OCI-LY7 (cell line): ENCODE measurements at regions not wholly inside any gene's neighbourhood (a gene's known extent, or its start where the extent isn't known, plus 50 kb on each side); places are given as distances from the start of the nearest gene placed in this dataset.

ENCODE experiments used
- EZH2phosphoT487 ChIP-seq: fragments of 200-600 bp; sonication (generic); IDR thresholded peaks from 2 replicates; pipeline ENCODE4 v1.6.1; 2018; ENCODE audit warnings: low read depth, borderline replicate concordance, mild to moderate bottlenecking, mixed run types, antibody characterized with exemption, low read length, moderate library complexity, mixed read lengths
- TF ChIP-seq, protein P1 (sequence below): fragments of 200-600 bp; sonication (generic); conservative IDR thresholded peaks from 2 replicates; pipeline ENCODE4 v1.5.1; 2014; ENCODE audit warnings: mild to moderate bottlenecking, antibody characterized with exemption, low read length, moderate library complexity, mixed read lengths

DNA sequence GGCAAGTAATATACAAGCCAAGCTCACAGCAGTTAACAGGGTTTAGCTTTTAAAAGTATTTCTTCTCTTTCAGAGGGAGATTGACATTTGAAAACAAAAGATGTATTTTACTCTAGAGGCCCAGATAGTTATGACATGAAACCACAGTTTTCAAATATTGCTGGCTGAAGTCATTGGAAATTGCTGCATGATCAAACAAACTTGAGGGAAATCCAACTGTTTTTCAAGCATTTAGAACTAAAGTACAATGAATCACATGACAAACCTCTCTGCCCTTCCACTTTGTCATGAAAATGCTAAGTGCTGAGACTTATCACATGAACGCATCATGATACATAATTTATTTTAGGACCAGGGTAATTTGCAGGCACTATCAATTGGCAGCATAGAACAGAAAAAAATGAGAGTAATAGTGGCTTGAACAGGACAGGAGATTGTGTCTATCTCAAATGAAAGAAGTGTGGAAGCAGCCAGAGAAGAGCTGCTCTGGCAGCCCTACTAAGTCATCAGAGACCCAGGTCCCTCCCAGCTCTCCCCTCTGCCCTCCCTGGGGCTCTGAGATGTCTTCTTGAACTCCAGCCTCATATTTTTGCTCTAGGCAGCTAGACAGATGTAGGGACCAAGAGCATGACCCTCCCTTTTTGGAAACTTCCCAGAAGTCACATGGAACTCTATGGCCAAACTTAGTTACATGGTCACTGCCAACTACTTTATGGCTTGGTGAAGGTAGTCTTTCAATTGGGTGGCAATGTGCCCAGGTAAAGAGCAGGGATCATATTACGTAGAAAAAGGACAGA is 90.1 kb upstream of the PELI2 start:
- TF ChIP-seq, protein P1, sequence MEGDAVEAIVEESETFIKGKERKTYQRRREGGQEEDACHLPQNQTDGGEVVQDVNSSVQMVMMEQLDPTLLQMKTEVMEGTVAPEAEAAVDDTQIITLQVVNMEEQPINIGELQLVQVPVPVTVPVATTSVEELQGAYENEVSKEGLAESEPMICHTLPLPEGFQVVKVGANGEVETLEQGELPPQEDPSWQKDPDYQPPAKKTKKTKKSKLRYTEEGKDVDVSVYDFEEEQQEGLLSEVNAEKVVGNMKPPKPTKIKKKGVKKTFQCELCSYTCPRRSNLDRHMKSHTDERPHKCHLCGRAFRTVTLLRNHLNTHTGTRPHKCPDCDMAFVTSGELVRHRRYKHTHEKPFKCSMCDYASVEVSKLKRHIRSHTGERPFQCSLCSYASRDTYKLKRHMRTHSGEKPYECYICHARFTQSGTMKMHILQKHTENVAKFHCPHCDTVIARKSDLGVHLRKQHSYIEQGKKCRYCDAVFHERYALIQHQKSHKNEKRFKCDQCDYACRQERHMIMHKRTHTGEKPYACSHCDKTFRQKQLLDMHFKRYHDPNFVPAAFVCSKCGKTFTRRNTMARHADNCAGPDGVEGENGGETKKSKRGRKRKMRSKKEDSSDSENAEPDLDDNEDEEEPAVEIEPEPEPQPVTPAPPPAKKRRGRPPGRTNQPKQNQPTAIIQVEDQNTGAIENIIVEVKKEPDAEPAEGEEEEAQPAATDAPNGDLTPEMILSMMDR: no peak
- no peak for TF ChIP-seq EZH2phosphoT487
